SK-N-SH treated with all-trans-retinoic acid at 6 μM for 48 hours (cell line): ENCODE measurements at regions not wholly inside any gene's neighbourhood (a gene's known extent, or its start where the extent isn't known, plus 50 kb on each side); places are given as distances from the start of the nearest gene placed in this dataset.

ENCODE experiments used
- ATAC-seq: fragments of 200-7000 bp; cut with Tn5 transposase; 3 replicates; pipeline ENCODE4 v1.9.1; 2020; ENCODE audit warnings: mild to moderate bottlenecking, moderate library complexity
- ARNTL ChIP-seq: fragments of 450-650 bp; formaldehyde crosslinking; IDR thresholded peaks from 2 replicates; pipeline ENCODE4 v1.5.0; 2020; ENCODE audit warnings: low read depth, mild to moderate bottlenecking, moderate library complexity, borderline replicate concordance
- BACH2 ChIP-seq: fragments of 250-450 bp; sonication (Bioruptor Pico); IDR thresholded peaks from 2 replicates; pipeline ENCODE4 v1.9.0; 2021; ENCODE audit warnings: mild to moderate bottlenecking, borderline replicate concordance
- CSDC2 ChIP-seq: fragments of 250-450 bp; sonication (Bioruptor Pico); IDR thresholded peaks from 2 replicates; pipeline ENCODE4 v1.5.0; 2020; ENCODE audit warnings: mild to moderate bottlenecking, moderate library complexity
- CSRNP3 ChIP-seq: fragments of 250-450 bp; sonication (Bioruptor Pico); IDR thresholded peaks from 2 replicates; pipeline ENCODE4 v1.5.1; 2021; ENCODE audit warnings: mild to moderate bottlenecking, moderate library complexity
- ESRRG ChIP-seq: fragments of 250-450 bp; sonication (Bioruptor Pico); IDR thresholded peaks from 2 replicates; pipeline ENCODE4 v1.6.1; 2021; ENCODE audit warnings: mild to moderate bottlenecking
- GLIS3 ChIP-seq: fragments of 250-450 bp; sonication (Bioruptor Pico); IDR thresholded peaks from 2 replicates; pipeline ENCODE4 v1.5.0; 2020; ENCODE audit warnings: mild to moderate bottlenecking, moderate library complexity
- OSR1 ChIP-seq: fragments of 250-450 bp; sonication (Bioruptor Pico); IDR thresholded peaks from 2 replicates; pipeline ENCODE4 v1.8.0; 2022; ENCODE audit warnings: moderate library complexity, mild to moderate bottlenecking, inconsistent platforms
- RARB ChIP-seq: fragments of 250-450 bp; sonication (Bioruptor Pico); IDR thresholded peaks from 2 replicates; pipeline ENCODE4 v1.8.0; 2021; ENCODE audit warnings: mild to moderate bottlenecking, moderate library complexity
- TCF4 ChIP-seq: fragments of 250-450 bp; sonication (Bioruptor Pico); IDR thresholded peaks from 2 replicates; pipeline ENCODE4 v1.8.0; 2021; ENCODE audit warnings: mild to moderate bottlenecking, moderate library complexity, borderline replicate concordance
- TOX ChIP-seq: fragments of 250-450 bp; sonication (Bioruptor Pico); IDR thresholded peaks from 2 replicates; pipeline ENCODE4 v1.8.0; 2021; ENCODE audit warnings: mild to moderate bottlenecking, moderate library complexity, borderline replicate concordance
- TSHZ2 ChIP-seq: fragments of 250-450 bp; sonication (Bioruptor Pico); IDR thresholded peaks from 2 replicates; pipeline ENCODE4 v1.5.0; 2020; ENCODE audit warnings: mild to moderate bottlenecking, moderate library complexity
- ZC3H10 ChIP-seq: fragments of 250-450 bp; sonication (Bioruptor Pico); IDR thresholded peaks from 2 replicates; pipeline ENCODE4 v1.5.1; 2021; ENCODE audit warnings: mild to moderate bottlenecking, moderate library complexity
- ZFP3 ChIP-seq: fragments of 250-450 bp; sonication (Bioruptor Pico); IDR thresholded peaks from 2 replicates; pipeline ENCODE4 v1.5.0; 2020; ENCODE audit warnings: mild to moderate bottlenecking, moderate library complexity
- ZFP30 ChIP-seq: fragments of 450-650 bp; formaldehyde crosslinking; IDR thresholded peaks from 2 replicates; pipeline ENCODE4 v1.5.0; 2022; ENCODE audit warnings: mild to moderate bottlenecking, moderate library complexity
- ZNF565 ChIP-seq: fragments of 450-650 bp; formaldehyde crosslinking; conservative IDR thresholded peaks from 2 replicates; pipeline ENCODE4 v1.5.0; 2020; ENCODE audit warnings: low read depth, mild to moderate bottlenecking, moderate library complexity
- ZNF70 ChIP-seq: fragments of 450-650 bp; formaldehyde crosslinking; IDR thresholded peaks from 2 replicates; pipeline ENCODE4 v1.5.0; 2020; ENCODE audit warnings: mild to moderate bottlenecking, moderate library complexity
- ZNF8 ChIP-seq: fragments of 450-650 bp; formaldehyde crosslinking; IDR thresholded peaks from 2 replicates; pipeline ENCODE4 v1.5.0; 2020; ENCODE audit warnings: mild to moderate bottlenecking, moderate library complexity
- TF ChIP-seq, protein P1 (sequence below): fragments of 250-450 bp; sonication (Bioruptor Pico); IDR thresholded peaks from 2 replicates; pipeline ENCODE4 v1.5.1; 2020; ENCODE audit warnings: low read depth, mild to moderate bottlenecking, moderate library complexity
- TF ChIP-seq, protein P2 (sequence below): fragments of 250-450 bp; sonication (Bioruptor Pico); IDR thresholded peaks from 2 replicates; pipeline ENCODE4 v1.8.0; 2021; ENCODE audit warnings: low read depth, mild to moderate bottlenecking, moderate library complexity, borderline replicate concordance
- TF ChIP-seq, protein P3 (sequence below): fragments of 250-450 bp; sonication (Bioruptor Pico); IDR thresholded peaks from 2 replicates; pipeline ENCODE4 v1.8.0; 2020; ENCODE audit warnings: mild to moderate bottlenecking, moderate library complexity, borderline replicate concordance

GRCh38 chr20:24723186-24723585 is 225.9 kb upstream of the CST7 start:
- TF ChIP-seq RARB (CRISPR knock-in tag) = no peak
- TF ChIP-seq, protein P1, sequence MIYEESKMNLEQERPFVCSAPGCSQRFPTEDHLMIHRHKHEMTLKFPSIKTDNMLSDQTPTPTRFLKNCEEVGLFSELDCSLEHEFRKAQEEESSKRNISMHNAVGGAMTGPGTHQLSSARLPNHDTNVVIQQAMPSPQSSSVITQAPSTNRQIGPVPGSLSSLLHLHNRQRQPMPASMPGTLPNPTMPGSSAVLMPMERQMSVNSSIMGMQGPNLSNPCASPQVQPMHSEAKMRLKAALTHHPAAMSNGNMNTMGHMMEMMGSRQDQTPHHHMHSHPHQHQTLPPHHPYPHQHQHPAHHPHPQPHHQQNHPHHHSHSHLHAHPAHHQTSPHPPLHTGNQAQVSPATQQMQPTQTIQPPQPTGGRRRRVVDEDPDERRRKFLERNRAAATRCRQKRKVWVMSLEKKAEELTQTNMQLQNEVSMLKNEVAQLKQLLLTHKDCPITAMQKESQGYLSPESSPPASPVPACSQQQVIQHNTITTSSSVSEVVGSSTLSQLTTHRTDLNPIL (CRISPR knock-in tag) = no peak
- TF ChIP-seq, protein P2, sequence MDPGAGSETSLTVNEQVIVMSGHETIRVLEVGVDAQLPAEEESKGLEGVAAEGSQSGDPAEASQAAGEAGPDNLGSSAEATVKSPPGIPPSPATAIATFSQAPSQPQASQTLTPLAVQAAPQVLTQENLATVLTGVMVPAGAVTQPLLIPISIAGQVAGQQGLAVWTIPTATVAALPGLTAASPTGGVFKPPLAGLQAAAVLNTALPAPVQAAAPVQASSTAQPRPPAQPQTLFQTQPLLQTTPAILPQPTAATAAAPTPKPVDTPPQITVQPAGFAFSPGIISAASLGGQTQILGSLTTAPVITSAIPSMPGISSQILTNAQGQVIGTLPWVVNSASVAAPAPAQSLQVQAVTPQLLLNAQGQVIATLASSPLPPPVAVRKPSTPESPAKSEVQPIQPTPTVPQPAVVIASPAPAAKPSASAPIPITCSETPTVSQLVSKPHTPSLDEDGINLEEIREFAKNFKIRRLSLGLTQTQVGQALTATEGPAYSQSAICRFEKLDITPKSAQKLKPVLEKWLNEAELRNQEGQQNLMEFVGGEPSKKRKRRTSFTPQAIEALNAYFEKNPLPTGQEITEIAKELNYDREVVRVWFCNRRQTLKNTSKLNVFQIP (CRISPR knock-in tag) = no peak
- TF ChIP-seq ZC3H10 (CRISPR knock-in tag) = no peak
- no peak for TF ChIP-seq TOX (CRISPR knock-in tag)
- no peak for TF ChIP-seq ZNF565 (CRISPR knock-in tag)
- no peak for TF ChIP-seq OSR1 (CRISPR knock-in tag)
- TF ChIP-seq ESRRG (CRISPR knock-in tag) = no peak
- no peak for TF ChIP-seq ZFP30
- no peak for TF ChIP-seq TCF4 (CRISPR knock-in tag)
- TF ChIP-seq CSRNP3 (CRISPR knock-in tag) = no peak
- TF ChIP-seq, protein P3, sequence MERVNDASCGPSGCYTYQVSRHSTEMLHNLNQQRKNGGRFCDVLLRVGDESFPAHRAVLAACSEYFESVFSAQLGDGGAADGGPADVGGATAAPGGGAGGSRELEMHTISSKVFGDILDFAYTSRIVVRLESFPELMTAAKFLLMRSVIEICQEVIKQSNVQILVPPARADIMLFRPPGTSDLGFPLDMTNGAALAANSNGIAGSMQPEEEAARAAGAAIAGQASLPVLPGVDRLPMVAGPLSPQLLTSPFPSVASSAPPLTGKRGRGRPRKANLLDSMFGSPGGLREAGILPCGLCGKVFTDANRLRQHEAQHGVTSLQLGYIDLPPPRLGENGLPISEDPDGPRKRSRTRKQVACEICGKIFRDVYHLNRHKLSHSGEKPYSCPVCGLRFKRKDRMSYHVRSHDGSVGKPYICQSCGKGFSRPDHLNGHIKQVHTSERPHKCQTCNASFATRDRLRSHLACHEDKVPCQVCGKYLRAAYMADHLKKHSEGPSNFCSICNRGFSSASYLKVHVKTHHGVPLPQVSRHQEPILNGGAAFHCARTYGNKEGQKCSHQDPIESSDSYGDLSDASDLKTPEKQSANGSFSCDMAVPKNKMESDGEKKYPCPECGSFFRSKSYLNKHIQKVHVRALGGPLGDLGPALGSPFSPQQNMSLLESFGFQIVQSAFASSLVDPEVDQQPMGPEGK (CRISPR knock-in tag) = no peak
- TF ChIP-seq ZFP3 (CRISPR knock-in tag) = no peak
- no peak for TF ChIP-seq ZNF8 (CRISPR knock-in tag)
- no peak for TF ChIP-seq GLIS3 (CRISPR knock-in tag)
- TF ChIP-seq BACH2 (CRISPR knock-in tag) = no peak
- TF ChIP-seq ARNTL = no peak
- no peak for TF ChIP-seq CSDC2 (CRISPR knock-in tag)
- no peak for TF ChIP-seq TSHZ2 (CRISPR knock-in tag)
- no peak for ATAC-seq

DNA sequence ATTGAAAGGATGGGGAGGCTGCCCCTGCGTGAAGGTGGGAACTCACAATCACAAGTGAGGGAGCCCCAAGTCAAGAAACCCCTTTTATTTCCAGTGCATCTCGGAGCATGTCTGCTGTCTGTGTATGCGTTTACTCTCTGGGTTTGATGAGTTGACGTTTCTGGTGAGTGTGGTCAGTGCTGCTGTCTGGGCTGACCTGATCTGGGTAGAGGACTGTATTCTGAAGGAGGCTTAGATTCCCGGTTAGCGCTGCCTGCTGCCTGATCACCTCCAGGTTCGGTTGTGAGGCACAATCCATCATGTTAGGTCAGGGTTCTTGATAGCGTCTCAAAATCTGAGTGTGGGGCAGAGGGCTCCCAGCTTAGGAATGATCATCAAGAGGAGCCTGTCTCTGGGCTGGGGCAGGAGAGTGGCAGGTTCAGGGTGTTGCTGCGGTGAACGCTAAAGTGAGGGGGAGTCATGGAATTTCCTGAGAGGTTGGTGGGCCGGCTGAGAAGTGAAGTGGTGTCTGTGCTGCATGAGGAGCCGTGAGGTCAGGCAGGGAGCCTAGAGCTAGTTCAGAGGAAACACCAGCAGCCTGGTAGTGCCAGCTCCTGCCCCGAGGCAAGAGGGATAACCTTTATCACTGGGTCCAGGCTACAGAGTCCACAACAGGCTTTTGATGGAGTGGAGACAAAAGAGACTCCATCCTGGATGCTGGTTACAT is 225.3 kb upstream of the CST7 start:
- ATAC-seq = no peak
- no peak for TF ChIP-seq ESRRG (CRISPR knock-in tag)
- no peak for TF ChIP-seq BACH2 (CRISPR knock-in tag)
- no peak for TF ChIP-seq ARNTL
- TF ChIP-seq OSR1 (CRISPR knock-in tag) = no peak
- TF ChIP-seq ZNF70 = no peak
- TF ChIP-seq, protein P1 (CRISPR knock-in tag) = no peak
- TF ChIP-seq TCF4 (CRISPR knock-in tag) = no peak
- no peak for TF ChIP-seq ZFP3 (CRISPR knock-in tag)
- TF ChIP-seq ZNF8 (CRISPR knock-in tag) = no peak
- TF ChIP-seq ZFP30 = no peak
- no peak for TF ChIP-seq CSDC2 (CRISPR knock-in tag)
- TF ChIP-seq TOX (CRISPR knock-in tag) = no peak
- TF ChIP-seq TSHZ2 (CRISPR knock-in tag) = no peak
- TF ChIP-seq RARB (CRISPR knock-in tag) = no peak
- TF ChIP-seq, protein P3 (CRISPR knock-in tag) = no peak
- no peak for TF ChIP-seq ZC3H10 (CRISPR knock-in tag)
